ENCODE measurements at regions not wholly inside any gene's neighbourhood (a gene's known extent, or its start where the extent isn't known, plus 50 kb on each side); places are given as distances from the start of the nearest gene placed in this dataset.
A peak's percentile ranks its signal among the peaks of the same experiment; 100 is the strongest.

- DNase-seq: peak; percentile 98
Observed at GRCh38 chr5:14011089-14012020, 66.9 kb upstream of the DNAH5 start.

- DNase-seq: no peak
Observed at GRCh38 chr5:14009575-14009974, 65.1 kb upstream of the DNAH5 start.

GRCh38 chr5:14008819-14009311 lies 64.4 kb upstream of the DNAH5 start:
- peak; percentile 28 for DNase-seq

- no peak for DNase-seq
Observed at GRCh38 chr5:14006823-14007520, 62.5 kb upstream of the DNAH5 start.

- DNase-seq: no peak
Observed at GRCh38 chr5:14004598-14005394, 60.3 kb upstream of the DNAH5 start.

- no peak for DNase-seq
Observed at GRCh38 chr5:14003936-14004335, 59.4 kb upstream of the DNAH5 start.

- DNase-seq: no peak
Observed at GRCh38 chr5:14003513-14003912, 59.0 kb upstream of the DNAH5 start.

- DNase-seq: no peak
Observed at GRCh38 chr5:13998254-13998653, 53.8 kb upstream of the DNAH5 start.

- DNase-seq: no peak
Observed at GRCh38 chr5:13997514-13997913, 53.0 kb upstream of the DNAH5 start.

- DNase-seq: no peak
Observed at GRCh38 chr5:13994621-13995253, 50.2 kb upstream of the DNAH5 start.
